ENCODE measurements at regions not wholly inside any gene's neighbourhood (a gene's known extent, or its start where the extent isn't known, plus 50 kb on each side); places are given as distances from the start of the nearest gene placed in this dataset.

GRCh38 chr6:163691049-163691448 is 276.5 kb downstream of the QKI start:
- DNase-seq = no peak
- Mint-ChIP-seq H3K36me3 (ENCODE audit: unreplicated experiment) (peaks cover 3% of the 10 kb centered on the region), H3K27ac (ENCODE audit: unreplicated experiment) (no peak overlapping the region), H3K27me3 (ENCODE audit: unreplicated experiment) (peaks cover 2% of the 10 kb centered on the region), H3K9me3 (ENCODE audit: unreplicated experiment) (peaks cover 2% of the 10 kb centered on the region), H3K4me3 (ENCODE audit: unreplicated experiment) (no peak overlapping the region), H3K4me1 (ENCODE audit: low read depth, unreplicated experiment) (no peaks in the 10 kb centered on the region)
- TF ChIP-seq CTCF (IDR thresholded peaks at IDR 0.05; ENCODE audit: partially characterized antibody, unreplicated experiment) = no peak

- TF ChIP-seq CTCF (IDR thresholded peaks at IDR 0.05; ENCODE audit: partially characterized antibody, unreplicated experiment) = no peak
- peaks cover 1% of the 10 kb centered on the region for H3K9me3 Mint-ChIP-seq (ENCODE audit: unreplicated experiment)
- H3K4me1 Mint-ChIP-seq (ENCODE audit: low read depth, unreplicated experiment) = no peaks in the 10 kb centered on the region
- H3K27me3 Mint-ChIP-seq (ENCODE audit: unreplicated experiment) = peaks cover 1% of the 10 kb centered on the region
- H3K27ac Mint-ChIP-seq (ENCODE audit: unreplicated experiment) = no peak overlapping the region
- H3K4me3 Mint-ChIP-seq (ENCODE audit: unreplicated experiment) = no peak overlapping the region
- peaks cover 3% of the 10 kb centered on the region for H3K36me3 Mint-ChIP-seq (ENCODE audit: unreplicated experiment)
- DNase-seq = no peak
Measured at GRCh38 chr6:163688739-163689362, 274.3 kb downstream of the QKI start.

GRCh38 chr6:163687075-163687474 is 272.6 kb downstream of the QKI start:
- DNase-seq = no peak
- Mint-ChIP-seq H3K4me1 (ENCODE audit: low read depth, unreplicated experiment) (no peaks in the 10 kb centered on the region), H3K4me3 (ENCODE audit: unreplicated experiment) (no peak overlapping the region), H3K27ac (ENCODE audit: unreplicated experiment) (no peak overlapping the region), H3K27me3 (ENCODE audit: unreplicated experiment) (peaks cover 1% of the 10 kb centered on the region), H3K36me3 (ENCODE audit: unreplicated experiment) (peaks cover 3% of the 10 kb centered on the region), H3K9me3 (ENCODE audit: unreplicated experiment) (no peaks in the 10 kb centered on the region)
- no peak for TF ChIP-seq CTCF (IDR thresholded peaks at IDR 0.05; ENCODE audit: partially characterized antibody, unreplicated experiment)

GRCh38 chr6:163686301-163686700 is 271.8 kb downstream of the QKI start:
- DNase-seq = no peak
- no peaks in the 10 kb centered on the region for H3K4me1 Mint-ChIP-seq (ENCODE audit: low read depth, unreplicated experiment)
- H3K4me3 Mint-ChIP-seq (ENCODE audit: unreplicated experiment) = no peak overlapping the region
- no peaks in the 10 kb centered on the region for H3K9me3 Mint-ChIP-seq (ENCODE audit: unreplicated experiment)
- TF ChIP-seq CTCF (IDR thresholded peaks at IDR 0.05; ENCODE audit: partially characterized antibody, unreplicated experiment) = no peak
- H3K27me3 Mint-ChIP-seq (ENCODE audit: unreplicated experiment) = peaks cover 1% of the 10 kb centered on the region
- peaks cover 3% of the 10 kb centered on the region for H3K36me3 Mint-ChIP-seq (ENCODE audit: unreplicated experiment)
- H3K27ac Mint-ChIP-seq (ENCODE audit: unreplicated experiment) = no peak overlapping the region

GRCh38 chr6:163683105-163683622 is 268.6 kb downstream of the QKI start:
- no peak for TF ChIP-seq CTCF (IDR thresholded peaks at IDR 0.05; ENCODE audit: partially characterized antibody, unreplicated experiment)
- no peak overlapping the region for H3K27ac Mint-ChIP-seq (ENCODE audit: unreplicated experiment)

More at GRCh38 chr6:163683105-163683622, 268.6 kb downstream of the QKI start:
- no peaks in the 10 kb centered on the region for H3K4me1 Mint-ChIP-seq (ENCODE audit: low read depth, unreplicated experiment)
- H3K9me3 Mint-ChIP-seq (ENCODE audit: unreplicated experiment) = no peaks in the 10 kb centered on the region
- no peak for DNase-seq
- no peak overlapping the region for H3K4me3 Mint-ChIP-seq (ENCODE audit: unreplicated experiment)
- H3K27me3 Mint-ChIP-seq (ENCODE audit: unreplicated experiment) = peaks cover 1% of the 10 kb centered on the region
- H3K36me3 Mint-ChIP-seq (ENCODE audit: unreplicated experiment) = peaks cover 3% of the 10 kb centered on the region
